ENCODE measurements at regions not wholly inside any gene's neighbourhood (a gene's known extent, or its start where the extent isn't known, plus 50 kb on each side); places are given as distances from the start of the nearest gene placed in this dataset.

DNA sequence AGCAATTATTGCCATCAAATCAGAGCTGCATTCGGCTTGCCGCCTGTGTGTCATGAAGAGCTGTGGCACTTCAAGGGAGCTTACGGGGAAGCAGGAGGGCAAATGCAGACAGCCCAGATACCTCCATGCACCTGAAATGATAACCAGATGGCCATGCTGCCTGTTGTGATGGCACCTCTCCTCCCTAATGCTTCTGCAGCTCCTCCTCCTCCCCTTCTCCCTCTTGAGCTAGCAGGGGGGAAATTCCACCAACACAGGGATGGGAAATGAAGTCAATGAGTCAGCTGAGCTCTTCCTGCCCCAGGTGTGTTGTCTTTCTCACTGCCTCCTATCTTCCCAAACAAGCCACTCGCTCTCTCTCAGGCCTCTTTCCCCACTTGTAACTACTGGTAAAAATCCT is 565.0 kb downstream of the BCOR start:
- TF ChIP-seq POLR2AphosphoS5 (IDR thresholded peaks at IDR 0.05; ENCODE audit: low read depth, low read length), result no peak
- TF ChIP-seq ELF1 (IDR thresholded peaks at IDR 0.05), result no peak
- no peak for TF ChIP-seq REST (IDR thresholded peaks at IDR 0.05; ENCODE audit: low read depth, low read length)
- TF ChIP-seq GABPA (IDR thresholded peaks at IDR 0.05; ENCODE audit: low read depth), result no peak
- TF ChIP-seq, protein P1, sequence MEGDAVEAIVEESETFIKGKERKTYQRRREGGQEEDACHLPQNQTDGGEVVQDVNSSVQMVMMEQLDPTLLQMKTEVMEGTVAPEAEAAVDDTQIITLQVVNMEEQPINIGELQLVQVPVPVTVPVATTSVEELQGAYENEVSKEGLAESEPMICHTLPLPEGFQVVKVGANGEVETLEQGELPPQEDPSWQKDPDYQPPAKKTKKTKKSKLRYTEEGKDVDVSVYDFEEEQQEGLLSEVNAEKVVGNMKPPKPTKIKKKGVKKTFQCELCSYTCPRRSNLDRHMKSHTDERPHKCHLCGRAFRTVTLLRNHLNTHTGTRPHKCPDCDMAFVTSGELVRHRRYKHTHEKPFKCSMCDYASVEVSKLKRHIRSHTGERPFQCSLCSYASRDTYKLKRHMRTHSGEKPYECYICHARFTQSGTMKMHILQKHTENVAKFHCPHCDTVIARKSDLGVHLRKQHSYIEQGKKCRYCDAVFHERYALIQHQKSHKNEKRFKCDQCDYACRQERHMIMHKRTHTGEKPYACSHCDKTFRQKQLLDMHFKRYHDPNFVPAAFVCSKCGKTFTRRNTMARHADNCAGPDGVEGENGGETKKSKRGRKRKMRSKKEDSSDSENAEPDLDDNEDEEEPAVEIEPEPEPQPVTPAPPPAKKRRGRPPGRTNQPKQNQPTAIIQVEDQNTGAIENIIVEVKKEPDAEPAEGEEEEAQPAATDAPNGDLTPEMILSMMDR (IDR thresholded peaks at IDR 0.05), result no peak
- no peak for TF ChIP-seq EZH2phosphoT487 (IDR thresholded peaks at IDR 0.05; ENCODE audit: borderline replicate concordance, low read depth)
- TF ChIP-seq YY1 (IDR thresholded peaks at IDR 0.05; ENCODE audit: low read depth), result no peak
- no peak for TF ChIP-seq JUND (IDR thresholded peaks at IDR 0.05)
- no peak for TF ChIP-seq MXI1 (IDR thresholded peaks at IDR 0.05; ENCODE audit: low read depth, low read length)
- no peak for TF ChIP-seq SIN3A (IDR thresholded peaks at IDR 0.05; ENCODE audit: borderline replicate concordance, low read depth, low read length)
- TF ChIP-seq MAX (IDR thresholded peaks at IDR 0.05; ENCODE audit: low read depth), result no peak
- no peak for TF ChIP-seq RFX5 (IDR thresholded peaks at IDR 0.05; ENCODE audit: low read length)
